ENCODE measurements at regions not wholly inside any gene's neighbourhood (a gene's known extent, or its start where the extent isn't known, plus 50 kb on each side); places are given as distances from the start of the nearest gene placed in this dataset.

DNA sequence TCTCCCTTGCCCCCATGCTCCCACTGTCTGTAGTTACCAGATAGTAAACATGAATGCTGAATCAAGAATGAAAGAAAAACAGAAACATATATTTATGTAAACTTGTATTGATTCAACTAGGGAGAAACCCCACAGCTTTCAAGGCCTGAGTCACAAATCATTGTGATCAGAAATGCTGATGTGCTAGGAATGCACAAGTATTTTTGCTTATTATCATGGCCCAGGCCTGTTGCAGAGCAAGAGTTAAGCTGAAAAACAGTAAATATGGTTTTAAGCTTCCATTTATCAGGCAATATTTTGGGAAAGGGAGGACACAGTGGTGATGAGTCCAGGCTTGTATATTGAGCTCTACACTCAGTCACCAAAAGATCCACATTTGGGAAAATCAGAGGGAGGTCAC, 669.6 kb downstream of the DIAPH3 start:
- DNase-seq (ENCODE audit: low read depth, low spot score) (no peak), FAIRE-seq (no peak), ATAC-seq (no peak)
- ChIA-PET SMC1A (ENCODE audit: uncharacterized antibody, unreplicated experiment) (interaction anchor here (1.1 kb wide), 1 partner anchor 102 kb away, joined by 4 read pairs; no protein-coding TSS in a partner anchor), POLR2A (no interaction called here), RAD21 (ENCODE audit: unreplicated experiment) (no interaction called here), CTCF (interaction anchor here (1.4 kb wide), 1 partner anchor 102 kb away, joined by 3 read pairs; no protein-coding TSS in a partner anchor)
- in situ Hi-C loops (cut with MboI) (no loop called here), intact Hi-C loops (cut with micrococcal nuclease; ENCODE audit: unreplicated experiment) (no loop called here)
- H3K4me2 ChIP-seq (ENCODE audit: control insufficient read depth, insufficient read depth) = no peak overlapping the region
- H3K36me3 ChIP-seq (ENCODE audit: control insufficient read depth in 2 of 2, insufficient read depth in 2 of 2, low read length in 1 of 2) = no peaks in the 10 kb centered on the region
- no peaks in the 10 kb centered on the region for H3K4me1 ChIP-seq (ENCODE audit: control insufficient read depth, insufficient read depth, low read length)
- H3K27ac ChIP-seq (ENCODE audit: control insufficient read depth, insufficient read depth) = no peak overlapping the region
- TF ChIP-seq RELA (IDR thresholded peaks at IDR 0.05; ENCODE audit: borderline replicate concordance, partially characterized antibody) (no peak), CEBPB (IDR thresholded peaks at IDR 0.05; ENCODE audit: borderline replicate concordance in 1 of 2, low read depth in 2 of 2, low read length in 2 of 2) (no peak), RBBP5 (conservative IDR thresholded peaks at IDR 0.05) (no peak), PAX8 (IDR thresholded peaks at IDR 0.05) (no peak), MYB (IDR thresholded peaks at IDR 0.05; ENCODE audit: borderline replicate concordance, low read depth, low read length) (no peak), ZSCAN29 (IDR thresholded peaks at IDR 0.05) (no peak), EED (IDR thresholded peaks at IDR 0.05; ENCODE audit: low read depth) (no peak), SMC3 (IDR thresholded peaks at IDR 0.05; ENCODE audit: borderline replicate concordance, low read length) (no peak), RAD21 (IDR thresholded peaks at IDR 0.05; ENCODE audit: insufficient read depth, low read depth, low read length) (no peak), EGR1 (IDR thresholded peaks at IDR 0.05; ENCODE audit: borderline replicate concordance in 1 of 2, low read depth in 2 of 2, low read length in 2 of 2) (no peak), ZNF274 (IDR thresholded peaks at IDR 0.05; ENCODE audit: insufficient read depth, insufficient read length) (no peak), MYC (IDR thresholded peaks at IDR 0.05; ENCODE audit: insufficient read depth, insufficient read length, insufficient replicate concordance, low read length, severe bottlenecking) (no peak), CTCF (IDR thresholded peaks at IDR 0.05 in 2 of 3, conservative IDR thresholded peaks at IDR 0.05 in 1 of 3; ENCODE audit: control insufficient read depth in 2 of 3, extremely low read depth in 1 of 3, insufficient read depth in 1 of 3, low read depth in 3 of 3, low read length in 3 of 3) (no peak), TBL1XR1 (IDR thresholded peaks at IDR 0.05; ENCODE audit: low read depth, low read length) (no peak), RB1 (IDR thresholded peaks at IDR 0.05; ENCODE audit: borderline replicate concordance) (no peak), NR2F1 (conservative IDR thresholded peaks at IDR 0.05) (no peak), TCF3 (IDR thresholded peaks at IDR 0.05; ENCODE audit: borderline replicate concordance, insufficient read depth, low read depth, low read length) (no peak)
- TF ChIP-seq, protein P1, sequence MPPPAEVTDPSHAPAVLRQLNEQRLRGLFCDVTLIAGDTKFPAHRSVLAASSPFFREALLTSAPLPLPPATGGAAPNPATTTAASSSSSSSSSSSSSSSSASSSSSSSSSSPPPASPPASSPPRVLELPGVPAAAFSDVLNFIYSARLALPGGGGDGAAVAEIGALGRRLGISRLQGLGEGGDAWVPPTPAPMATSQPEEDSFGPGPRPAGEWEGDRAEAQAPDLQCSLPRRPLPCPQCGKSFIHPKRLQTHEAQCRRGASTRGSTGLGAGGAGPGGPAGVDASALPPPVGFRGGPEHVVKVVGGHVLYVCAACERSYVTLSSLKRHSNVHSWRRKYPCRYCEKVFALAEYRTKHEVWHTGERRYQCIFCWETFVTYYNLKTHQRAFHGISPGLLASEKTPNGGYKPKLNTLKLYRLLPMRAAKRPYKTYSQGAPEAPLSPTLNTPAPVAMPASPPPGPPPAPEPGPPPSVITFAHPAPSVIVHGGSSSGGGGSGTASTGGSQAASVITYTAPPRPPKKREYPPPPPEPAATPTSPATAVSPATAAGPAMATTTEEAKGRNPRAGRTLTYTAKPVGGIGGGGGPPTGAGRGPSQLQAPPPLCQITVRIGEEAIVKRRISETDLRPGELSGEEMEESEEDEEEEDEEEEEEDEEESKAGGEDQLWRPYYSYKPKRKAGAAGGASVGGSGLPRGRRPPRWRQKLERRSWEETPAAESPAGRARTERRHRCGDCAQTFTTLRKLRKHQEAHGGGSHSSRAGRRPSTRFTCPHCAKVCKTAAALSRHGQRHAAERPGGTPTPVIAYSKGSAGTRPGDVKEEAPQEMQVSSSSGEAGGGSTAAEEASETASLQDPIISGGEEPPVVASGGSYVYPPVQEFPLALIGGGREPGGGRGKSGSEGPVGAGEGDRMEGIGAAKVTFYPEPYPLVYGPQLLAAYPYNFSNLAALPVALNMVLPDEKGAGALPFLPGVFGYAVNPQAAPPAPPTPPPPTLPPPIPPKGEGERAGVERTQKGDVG (CRISPR knock-in tag; IDR thresholded peaks at IDR 0.05) = no peak
- H3K4me3 ChIP-seq = no peak overlapping the region
- no peak overlapping the region for H2AFZ ChIP-seq (ENCODE audit: control insufficient read depth, low read depth, low read length)
- H4K20me1 ChIP-seq (ENCODE audit: control insufficient read depth, insufficient read depth) = no peaks in the 10 kb centered on the region
- BruUV-seq (replicated peaks) = no TSS peak
- no peaks in the 10 kb centered on the region for H3K9me3 ChIP-seq (replicated peaks; ENCODE audit: control insufficient read depth, insufficient read depth, low read length)
- no peak overlapping the region for H3K9ac ChIP-seq (ENCODE audit: control insufficient read depth, insufficient read depth, low read length)
- no peaks in the 10 kb centered on the region for H3K79me2 ChIP-seq (ENCODE audit: control insufficient read depth, insufficient read depth, low read length)
- no peaks in the 10 kb centered on the region; a peak in 1 of 4 replicates for H3K27me3 ChIP-seq (replicated peaks in 1 of 2; ENCODE audit: control insufficient read depth in 2 of 2, insufficient read depth in 2 of 2, low read length in 1 of 2)
